HFFc6 (cell line): ENCODE measurements at regions not wholly inside any gene's neighbourhood (a gene's known extent, or its start where the extent isn't known, plus 50 kb on each side); places are given as distances from the start of the nearest gene placed in this dataset.

Experiments
- DNase-seq: peaks from one replicate; pipeline ENCODE4 v3.0.0-alpha.2; 2018
- H3K27ac Mint-ChIP-seq: 2 replicates; pipeline ENCODE4 v1.8.0; 2020; ENCODE audit warnings: mild to moderate bottlenecking, mixed read lengths
- H3K27me3 Mint-ChIP-seq: 2 replicates; pipeline ENCODE4 v1.8.0; 2021; ENCODE audit warnings: mild to moderate bottlenecking, moderate library complexity, mixed read lengths; ENCODE audit not compliant: insufficient read depth
- H3K36me3 Mint-ChIP-seq: 2 replicates; pipeline ENCODE4 v1.8.0; 2021; ENCODE audit warnings: low read depth, mixed read lengths
- H3K4me1 Mint-ChIP-seq: 2 replicates; pipeline ENCODE4 v1.8.0; 2020; ENCODE audit warnings: low read depth, mixed read lengths
- H3K4me3 Mint-ChIP-seq: 2 replicates; pipeline ENCODE4 v1.8.0; 2020; ENCODE audit warnings: mild to moderate bottlenecking, moderate library complexity, mixed read lengths
- H3K9me3 Mint-ChIP-seq: 2 replicates; pipeline ENCODE4 v1.8.0; 2020; ENCODE audit warnings: mild to moderate bottlenecking, mixed read lengths
- TF ChIP-seq, protein P1 (sequence below): fragments of 200-600 bp; sonication (generic); IDR thresholded peaks from 2 replicates; pipeline ENCODE4 v1.5.0; 2021; ENCODE audit warnings: antibody characterized with exemption, mild to moderate bottlenecking

DNA sequence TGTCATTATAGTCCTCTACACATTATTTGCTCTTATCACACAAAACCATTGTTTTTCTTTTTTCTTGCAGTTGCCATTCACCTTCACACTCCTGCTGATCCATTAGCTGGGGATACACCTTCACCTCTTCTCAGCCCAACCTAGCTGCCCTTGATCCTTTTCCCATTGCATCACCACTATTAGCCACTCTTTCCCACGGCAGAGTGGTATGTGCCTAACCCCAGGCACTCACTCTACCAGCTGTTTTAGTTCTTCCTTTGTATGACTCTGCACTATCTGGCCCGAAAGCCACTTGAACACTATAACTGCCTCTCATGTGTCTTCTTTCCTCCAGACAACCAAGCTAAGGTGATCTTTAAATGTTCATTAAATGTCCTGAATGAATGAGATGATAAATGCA, 145.4 kb upstream of the PIK3C3 start:
- Mint-ChIP-seq H3K27ac (no peak overlapping the region), H3K27me3 (peaks cover 11% of the 10 kb centered on the region), H3K4me1 (no peaks in the 10 kb centered on the region), H3K4me3 (no peak overlapping the region), H3K36me3 (no peaks in the 10 kb centered on the region), H3K9me3 (no peaks in the 10 kb centered on the region; the same call in 1 of the 2 replicates)
- DNase-seq, result no peak
- TF ChIP-seq, protein P1, sequence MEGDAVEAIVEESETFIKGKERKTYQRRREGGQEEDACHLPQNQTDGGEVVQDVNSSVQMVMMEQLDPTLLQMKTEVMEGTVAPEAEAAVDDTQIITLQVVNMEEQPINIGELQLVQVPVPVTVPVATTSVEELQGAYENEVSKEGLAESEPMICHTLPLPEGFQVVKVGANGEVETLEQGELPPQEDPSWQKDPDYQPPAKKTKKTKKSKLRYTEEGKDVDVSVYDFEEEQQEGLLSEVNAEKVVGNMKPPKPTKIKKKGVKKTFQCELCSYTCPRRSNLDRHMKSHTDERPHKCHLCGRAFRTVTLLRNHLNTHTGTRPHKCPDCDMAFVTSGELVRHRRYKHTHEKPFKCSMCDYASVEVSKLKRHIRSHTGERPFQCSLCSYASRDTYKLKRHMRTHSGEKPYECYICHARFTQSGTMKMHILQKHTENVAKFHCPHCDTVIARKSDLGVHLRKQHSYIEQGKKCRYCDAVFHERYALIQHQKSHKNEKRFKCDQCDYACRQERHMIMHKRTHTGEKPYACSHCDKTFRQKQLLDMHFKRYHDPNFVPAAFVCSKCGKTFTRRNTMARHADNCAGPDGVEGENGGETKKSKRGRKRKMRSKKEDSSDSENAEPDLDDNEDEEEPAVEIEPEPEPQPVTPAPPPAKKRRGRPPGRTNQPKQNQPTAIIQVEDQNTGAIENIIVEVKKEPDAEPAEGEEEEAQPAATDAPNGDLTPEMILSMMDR, result no peak

DNA sequence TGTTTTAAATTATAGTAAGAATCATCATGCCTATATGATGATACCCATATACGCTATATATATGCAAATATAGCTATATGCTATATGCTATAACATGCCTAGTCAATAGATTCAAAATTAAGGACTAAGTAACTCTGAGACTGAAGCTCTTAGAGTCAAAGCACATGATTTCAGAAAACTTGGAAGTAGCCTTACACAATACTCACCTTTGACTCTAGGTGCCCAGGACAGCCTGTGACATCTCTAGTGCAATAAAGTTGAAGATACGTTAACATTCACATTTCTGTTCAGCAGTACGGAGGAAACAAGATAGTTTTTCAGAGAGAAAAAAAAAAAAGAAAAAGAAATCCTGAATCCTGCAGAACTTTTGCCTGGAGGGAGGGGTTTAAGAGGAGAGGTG, 149.7 kb upstream of the PIK3C3 start:
- Mint-ChIP-seq H3K9me3 (no peaks in the 10 kb centered on the region), H3K27me3 (peaks cover 15% of the 10 kb centered on the region), H3K36me3 (no peaks in the 10 kb centered on the region), H3K4me3 (no peak overlapping the region), H3K4me1 (no peaks in the 10 kb centered on the region), H3K27ac (no peak overlapping the region)
- TF ChIP-seq, protein P1, result no peak
- no peak for DNase-seq

DNA sequence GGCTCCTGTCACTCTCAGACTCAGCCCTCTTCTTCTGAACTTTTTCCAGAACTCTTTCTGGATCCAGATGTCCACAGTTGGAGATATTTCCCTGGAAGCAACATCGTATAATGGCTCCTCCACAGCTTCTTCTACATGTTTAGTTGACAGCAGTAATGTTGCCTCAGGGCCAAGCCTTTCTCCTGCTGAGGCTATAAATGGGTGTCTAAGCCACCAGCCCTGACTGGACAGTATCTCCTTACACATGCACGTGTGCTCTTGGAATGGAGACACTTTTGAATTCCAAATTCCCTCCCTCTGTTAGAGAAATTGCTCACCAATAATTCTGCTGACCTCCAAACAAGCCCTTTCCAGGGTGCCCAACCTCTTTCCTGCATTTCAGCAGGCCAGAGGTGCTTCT, 156.2 kb upstream of the PIK3C3 start:
- peaks cover 8% of the 10 kb centered on the region for H3K27me3 Mint-ChIP-seq
- H3K27ac Mint-ChIP-seq, result no peak overlapping the region
- TF ChIP-seq, protein P1, result no peak
- H3K9me3 Mint-ChIP-seq, result no peaks in the 10 kb centered on the region
- H3K4me3 Mint-ChIP-seq, result no peak overlapping the region
- DNase-seq, result no peak
- H3K36me3 Mint-ChIP-seq, result no peaks in the 10 kb centered on the region
- H3K4me1 Mint-ChIP-seq, result no peaks in the 10 kb centered on the region

DNA sequence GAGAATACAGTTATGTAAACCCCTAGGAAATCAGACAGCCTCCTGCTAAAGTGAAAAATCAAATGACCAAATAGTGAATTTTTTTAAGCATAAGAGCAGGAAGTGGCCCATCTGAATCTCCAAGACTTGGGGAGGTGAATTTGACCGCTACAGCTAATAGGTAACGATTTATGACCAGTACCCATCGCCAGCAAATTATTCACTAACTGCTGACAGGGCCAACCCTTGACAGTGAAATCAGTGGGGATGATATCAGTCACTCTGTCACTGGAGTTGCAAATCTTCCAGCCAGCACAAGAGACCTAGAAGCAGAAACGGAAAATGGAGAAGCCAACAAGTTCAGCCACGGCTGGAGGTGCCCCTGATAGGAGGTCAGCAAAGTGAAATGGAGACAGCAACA, 164.3 kb upstream of the PIK3C3 start:
- H3K9me3 Mint-ChIP-seq, result no peaks in the 10 kb centered on the region
- no peaks in the 10 kb centered on the region for H3K36me3 Mint-ChIP-seq
- no peak for DNase-seq
- TF ChIP-seq, protein P1, result no peak
- H3K4me1 Mint-ChIP-seq, result peaks cover 8% of the 10 kb centered on the region
- H3K27ac Mint-ChIP-seq, result no peak overlapping the region
- no peak overlapping the region for H3K4me3 Mint-ChIP-seq
- no peaks in the 10 kb centered on the region; the same call in 1 of the 2 replicates for H3K27me3 Mint-ChIP-seq

DNA sequence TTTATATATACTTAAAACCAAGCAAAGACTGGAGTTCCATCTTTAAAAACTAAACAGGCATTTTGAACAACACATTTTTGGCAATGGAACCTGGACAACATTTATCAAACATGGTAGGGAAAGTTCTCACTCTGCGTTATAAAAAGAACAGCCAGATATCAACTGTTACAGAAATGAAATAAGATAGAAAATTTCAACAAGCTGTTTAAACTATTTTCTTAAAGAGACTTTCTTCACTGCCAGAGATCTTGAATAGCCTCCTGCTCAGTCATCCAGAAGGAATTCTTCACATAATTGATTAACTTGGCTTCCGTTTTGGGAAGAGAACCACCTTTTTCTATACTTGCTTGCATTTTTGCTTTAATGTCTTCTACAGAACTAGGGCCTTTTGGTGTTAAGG, 166.0 kb upstream of the PIK3C3 start:
- Mint-ChIP-seq H3K4me1 (peaks cover 8% of the 10 kb centered on the region), H3K4me3 (no peak overlapping the region), H3K27ac (no peak overlapping the region), H3K36me3 (no peaks in the 10 kb centered on the region), H3K9me3 (no peaks in the 10 kb centered on the region), H3K27me3 (no peaks in the 10 kb centered on the region; the same call in 1 of the 2 replicates)
- no peak for DNase-seq
- TF ChIP-seq, protein P1, result no peak

DNA sequence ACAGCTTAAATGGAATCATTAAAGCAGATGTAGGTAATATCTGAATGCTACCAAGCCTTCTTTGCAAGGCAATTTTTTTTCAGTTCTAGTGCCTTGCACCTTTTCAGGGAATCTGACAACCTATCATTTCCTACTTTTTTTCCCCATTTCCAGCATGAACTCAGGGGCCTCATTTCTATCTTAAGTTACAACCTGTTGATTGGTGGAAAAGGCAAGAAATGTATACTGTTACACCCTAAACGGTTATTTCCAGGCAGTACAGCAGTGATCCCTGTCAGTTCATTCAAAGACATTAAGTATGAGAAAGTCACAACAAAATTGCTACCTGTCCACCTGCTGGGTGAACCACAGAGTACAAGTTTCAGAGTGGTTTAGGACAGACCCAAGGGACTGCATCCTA, 171.2 kb upstream of the PIK3C3 start:
- DNase-seq, result no peak
- Mint-ChIP-seq H3K9me3 (no peaks in the 10 kb centered on the region), H3K4me1 (peaks cover 7% of the 10 kb centered on the region), H3K36me3 (no peaks in the 10 kb centered on the region), H3K27me3 (peaks cover 2% of the 10 kb centered on the region), H3K4me3 (no peak overlapping the region), H3K27ac (no peak overlapping the region)
- TF ChIP-seq, protein P1, result no peak
